Nephron progenitor cell (in vitro differentiated cells): ENCODE measurements at regions not wholly inside any gene's neighbourhood (a gene's known extent, or its start where the extent isn't known, plus 50 kb on each side); places are given as distances from the start of the nearest gene placed in this dataset.

Source experiments
- DNase-seq: peaks from one replicate; pipeline ENCODE4 v3.0.0; 2021
- H3K27ac Mint-ChIP-seq: 2 replicates; pipeline ENCODE4 v1.8.0; 2021; ENCODE audit warnings: mild to moderate bottlenecking, moderate library complexity, mixed read lengths
- H3K27me3 Mint-ChIP-seq: 2 replicates; pipeline ENCODE4 v1.8.0; 2021; ENCODE audit warnings: mild to moderate bottlenecking, low read depth, mixed read lengths; ENCODE audit not compliant: poor library complexity
- H3K36me3 Mint-ChIP-seq: 2 replicates; pipeline ENCODE4 v1.8.0; 2021; ENCODE audit warnings: low read depth, mixed read lengths
- H3K4me1 Mint-ChIP-seq: 2 replicates; pipeline ENCODE4 v1.8.0; 2021; ENCODE audit warnings: mixed read lengths
- H3K4me3 Mint-ChIP-seq: 2 replicates; pipeline ENCODE4 v1.8.0; 2021; ENCODE audit warnings: mild to moderate bottlenecking, moderate library complexity, mixed read lengths
- H3K9me3 Mint-ChIP-seq: 2 replicates; pipeline ENCODE4 v1.8.0; 2021; ENCODE audit warnings: mild to moderate bottlenecking, moderate library complexity, mixed read lengths
- CTCF ChIP-seq: fragments of 200-600 bp; sonication (generic); IDR thresholded peaks from 2 replicates; pipeline ENCODE4 v1.5.0; 2021; ENCODE audit warnings: antibody characterized with exemption

GRCh38 chr1:228979774-228980173, 244.5 kb downstream of the RHOU start:
- no peak for TF ChIP-seq CTCF
- no peak overlapping the region for H3K4me3 Mint-ChIP-seq
- no peaks in the 10 kb centered on the region for H3K36me3 Mint-ChIP-seq
- H3K9me3 Mint-ChIP-seq, result no peaks in the 10 kb centered on the region
- H3K4me1 Mint-ChIP-seq, result peaks cover 71% of the 10 kb centered on the region
- peak overlapping the region; percentile 2 for H3K27ac Mint-ChIP-seq
- peaks cover 4% of the 10 kb centered on the region for H3K27me3 Mint-ChIP-seq
- no peak for DNase-seq

- DNase-seq, result no peak
- no peak for TF ChIP-seq CTCF
- no peak overlapping the region for H3K4me3 Mint-ChIP-seq
- H3K27ac Mint-ChIP-seq, result no peak overlapping the region
- H3K4me1 Mint-ChIP-seq, result peaks cover 65% of the 10 kb centered on the region
- H3K27me3 Mint-ChIP-seq, result peaks cover 3% of the 10 kb centered on the region
- H3K36me3 Mint-ChIP-seq, result no peaks in the 10 kb centered on the region
- no peaks in the 10 kb centered on the region for H3K9me3 Mint-ChIP-seq
Measured at GRCh38 chr1:228980232-228980937, 245.1 kb downstream of the RHOU start.

GRCh38 chr1:228982637-228983036, 247.4 kb downstream of the RHOU start:
- H3K4me3 Mint-ChIP-seq, result no peak overlapping the region
- no peak for DNase-seq
- H3K27me3 Mint-ChIP-seq, result peaks cover 3% of the 10 kb centered on the region
- H3K27ac Mint-ChIP-seq, result no peak overlapping the region
- no peaks in the 10 kb centered on the region for H3K9me3 Mint-ChIP-seq
- TF ChIP-seq CTCF, result no peak
- peaks cover 58% of the 10 kb centered on the region for H3K4me1 Mint-ChIP-seq
- H3K36me3 Mint-ChIP-seq, result no peaks in the 10 kb centered on the region

- Mint-ChIP-seq H3K4me1 (peaks cover 61% of the 10 kb centered on the region), H3K27me3 (peaks cover 3% of the 10 kb centered on the region), H3K27ac (no peak overlapping the region), H3K36me3 (no peaks in the 10 kb centered on the region), H3K9me3 (no peaks in the 10 kb centered on the region), H3K4me3 (no peak overlapping the region)
- TF ChIP-seq CTCF, result no peak
- DNase-seq, result no peak
Measured at GRCh38 chr1:228983231-228983660, 248.0 kb downstream of the RHOU start.

GRCh38 chr1:228983661-228984060, 248.4 kb downstream of the RHOU start:
- Mint-ChIP-seq H3K4me3 (no peak overlapping the region), H3K27ac (no peak overlapping the region), H3K27me3 (peaks cover 3% of the 10 kb centered on the region), H3K36me3 (no peaks in the 10 kb centered on the region), H3K4me1 (peaks cover 61% of the 10 kb centered on the region), H3K9me3 (no peaks in the 10 kb centered on the region)
- DNase-seq, result no peak
- TF ChIP-seq CTCF, result no peak

GRCh38 chr1:228984107-228984506, 248.8 kb downstream of the RHOU start:
- no peak overlapping the region for H3K4me3 Mint-ChIP-seq
- H3K27ac Mint-ChIP-seq, result no peak overlapping the region
- peaks cover 3% of the 10 kb centered on the region for H3K27me3 Mint-ChIP-seq
- no peak for TF ChIP-seq CTCF
- no peaks in the 10 kb centered on the region for H3K9me3 Mint-ChIP-seq
- DNase-seq, result no peak
- H3K4me1 Mint-ChIP-seq, result peaks cover 61% of the 10 kb centered on the region
- H3K36me3 Mint-ChIP-seq, result no peaks in the 10 kb centered on the region
